Stimulated activated CD4-positive, alpha-beta T cell treated with anti-CD3 and anti-CD28 coated beads, Interleukin-4, amount 100 ng/mL, for 48 hours (primary cell): ENCODE measurements at regions not wholly inside any gene's neighbourhood (a gene's known extent, or its start where the extent isn't known, plus 50 kb on each side); places are given as distances from the start of the nearest gene placed in this dataset.
"Not testable (repeated sequence)": the region's sequence is repeated elsewhere in the genome, so short reads cannot be mapped to it uniquely, and the experiment has no call there.

ENCODE experiments used
- DNase-seq, 2 donors: peaks; one replicate each; pipeline ENCODE4 v3.0.0-alpha.2; 2020; ENCODE audit warnings: low read depth in 2 of 2

DNA sequence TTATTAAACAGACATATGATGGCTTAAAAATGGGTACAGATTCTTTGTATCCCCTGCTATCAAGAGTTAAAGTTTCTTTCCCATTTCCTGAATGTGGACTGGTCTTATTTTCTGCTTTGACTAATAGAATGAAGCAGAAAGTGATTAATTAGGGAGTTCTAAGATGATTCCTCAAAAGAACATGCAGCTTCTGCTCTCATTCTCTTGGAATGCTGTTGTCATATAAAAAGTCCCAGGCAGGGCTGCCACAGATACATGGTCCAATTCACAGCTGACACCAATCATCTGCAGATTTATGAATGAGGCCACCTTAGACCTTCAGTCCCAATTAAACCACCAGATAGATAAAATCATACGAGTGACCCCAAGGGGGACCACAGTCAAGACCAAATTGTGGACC is 844.5 kb upstream of the RAG2 start:
- DNase-seq, result no peak

DNA sequence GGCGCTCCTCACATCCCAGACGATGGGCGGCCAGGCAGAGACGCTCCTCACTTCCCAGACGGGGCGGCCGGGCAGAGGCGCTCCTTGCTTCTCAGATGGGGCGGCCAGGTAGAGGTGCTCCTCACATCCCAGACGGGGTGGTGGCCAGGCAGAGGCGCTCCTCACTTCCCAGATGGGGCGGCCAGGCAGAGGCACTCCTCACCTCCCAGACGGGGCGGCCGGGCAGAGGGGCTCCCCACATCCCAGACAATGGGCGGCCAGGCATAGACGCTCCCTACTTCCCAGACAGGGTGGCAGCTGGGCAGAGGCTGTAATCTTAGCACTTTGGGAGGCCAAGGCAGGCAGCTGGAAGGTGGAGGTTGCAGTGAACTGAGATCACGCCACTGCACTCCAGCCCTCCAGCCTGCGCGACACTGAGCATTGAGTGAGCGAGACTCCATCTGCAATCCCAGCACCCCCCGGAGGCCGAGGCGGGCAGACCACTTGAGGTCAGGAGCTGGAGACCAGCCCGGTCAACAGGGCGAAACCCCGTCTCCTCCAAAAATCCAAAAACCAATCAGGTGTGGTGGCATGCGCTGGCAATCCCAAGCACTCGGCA is 833.7 kb upstream of the RAG2 start:
- not testable (repeated sequence) for DNase-seq

DNA sequence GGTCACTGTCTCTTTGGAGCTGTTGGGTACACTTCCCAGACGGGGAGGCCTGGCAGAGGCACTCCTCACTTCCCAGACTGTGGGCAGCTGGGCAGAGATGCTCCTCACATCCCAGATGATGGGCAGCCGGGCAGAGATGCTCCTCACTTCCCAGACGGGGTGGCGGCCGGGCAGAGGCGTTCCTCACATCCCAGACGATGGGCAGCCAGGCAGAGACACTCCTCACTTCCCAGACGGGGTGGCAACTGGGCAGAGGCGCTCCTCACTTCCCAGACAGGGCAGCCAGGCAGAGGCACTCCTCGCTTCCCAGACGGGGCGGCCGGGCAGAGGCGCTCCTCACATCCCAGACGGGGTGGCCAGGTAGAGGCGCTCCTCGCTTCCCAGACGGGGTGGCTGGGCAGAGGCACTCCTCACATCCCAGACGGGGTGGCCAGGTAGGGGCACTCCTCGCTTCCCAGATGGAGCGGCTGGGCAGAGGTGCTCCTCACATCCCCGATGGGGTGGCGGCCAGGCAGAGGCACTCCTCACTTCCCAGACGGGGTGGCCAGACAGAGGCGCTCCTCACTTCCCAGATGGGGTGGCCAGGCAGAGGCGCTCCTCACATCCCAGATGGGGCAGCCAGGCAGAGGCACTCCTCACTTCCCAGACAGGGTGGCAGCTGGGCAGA is 833.1 kb upstream of the RAG2 start:
- not testable (repeated sequence) for DNase-seq

DNA sequence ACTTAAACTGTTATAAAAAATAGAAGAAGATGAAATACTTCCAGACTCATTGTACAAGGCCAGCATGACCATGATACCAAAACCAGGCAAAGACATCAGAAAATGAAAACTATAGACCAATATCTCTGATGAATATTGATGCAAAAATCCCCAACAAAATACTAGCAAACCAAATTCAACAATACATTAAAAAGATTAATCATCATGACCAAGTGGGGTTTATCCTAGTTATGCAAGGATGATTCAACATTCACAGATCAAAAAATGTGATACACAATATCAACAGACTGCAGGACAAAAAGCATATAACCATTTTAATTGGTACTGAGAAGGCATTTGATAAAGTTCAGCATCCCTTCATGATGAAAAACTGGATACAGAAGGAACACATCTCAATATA is 824.5 kb upstream of the RAG2 start:
- DNase-seq, result no peak

DNA sequence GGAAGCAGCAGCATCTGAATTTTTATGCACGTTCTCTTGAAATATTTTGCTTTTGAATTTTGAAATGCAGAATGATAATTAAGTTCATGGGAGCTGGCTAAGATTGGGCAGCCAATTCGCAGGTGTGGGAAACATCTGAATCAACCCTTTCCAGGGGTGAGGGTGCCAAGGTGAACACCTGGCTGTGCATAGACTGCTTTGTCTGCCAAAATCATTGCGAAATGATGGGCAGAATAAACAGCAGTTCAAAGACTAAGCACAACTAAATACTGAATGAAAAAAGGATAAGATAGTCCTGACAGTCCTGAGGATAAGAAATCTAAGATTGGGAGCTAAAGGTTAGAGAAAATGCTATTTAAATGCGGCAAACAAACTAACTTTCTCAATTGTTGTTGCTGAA is 813.3 kb upstream of the RAG2 start:
- DNase-seq, result no peak

DNA sequence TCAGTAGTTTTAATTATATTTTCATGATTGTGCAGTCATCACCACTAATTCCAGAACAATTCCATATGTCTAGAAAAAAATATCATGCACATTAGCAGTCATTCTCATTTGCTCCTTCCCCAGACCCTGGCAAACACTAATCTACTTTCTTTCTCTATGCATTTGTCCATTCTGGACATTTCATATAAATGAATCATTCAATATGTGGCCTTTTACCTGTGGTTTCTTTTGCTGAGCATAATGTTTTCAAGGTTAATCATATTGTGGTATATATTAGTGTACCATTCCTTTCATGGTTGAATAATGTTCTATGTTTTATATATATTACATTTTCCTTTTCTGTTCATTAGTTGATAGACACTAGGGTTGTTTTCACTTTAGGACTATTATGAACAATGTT is 811.1 kb upstream of the RAG2 start:
- DNase-seq, result no peak

DNA sequence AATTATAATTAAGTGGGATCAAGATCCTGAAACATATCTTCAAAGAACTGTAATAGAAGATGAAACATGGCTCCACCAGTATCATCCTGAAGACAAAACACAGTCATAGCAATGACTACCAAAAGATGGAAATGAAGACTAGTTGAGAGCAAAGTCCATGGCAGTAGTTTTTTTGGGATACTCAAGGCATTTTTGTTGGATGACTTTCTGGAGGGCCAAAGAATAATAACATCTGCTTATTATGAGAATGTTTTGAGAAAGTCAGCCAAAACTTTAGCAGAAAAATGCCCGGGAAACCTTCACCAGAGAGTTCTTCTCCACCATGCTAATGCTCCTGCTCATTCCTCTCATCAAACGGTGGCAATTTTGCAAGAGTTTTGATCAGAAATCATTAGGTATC is 809.4 kb upstream of the RAG2 start:
- DNase-seq, result no peak

DNA sequence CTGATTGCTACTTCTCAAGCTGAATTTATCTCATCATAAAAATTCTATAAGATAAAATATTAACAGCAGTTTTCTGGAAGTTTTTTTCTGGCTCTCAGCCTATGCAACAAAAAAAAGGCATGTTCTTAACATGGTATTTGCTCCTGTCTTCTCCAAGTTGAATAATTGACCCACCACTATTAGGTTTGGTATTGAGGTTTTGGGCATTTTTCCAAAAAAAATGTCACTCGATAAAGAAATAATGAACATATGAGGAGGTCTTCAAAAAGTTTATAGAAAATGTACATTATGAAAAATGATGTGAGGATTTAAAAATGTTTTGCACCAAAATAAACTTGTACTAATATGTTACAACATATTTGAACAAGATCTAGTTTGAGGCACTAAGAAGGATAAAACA is 808.6 kb upstream of the RAG2 start:
- DNase-seq, result no peak

DNA sequence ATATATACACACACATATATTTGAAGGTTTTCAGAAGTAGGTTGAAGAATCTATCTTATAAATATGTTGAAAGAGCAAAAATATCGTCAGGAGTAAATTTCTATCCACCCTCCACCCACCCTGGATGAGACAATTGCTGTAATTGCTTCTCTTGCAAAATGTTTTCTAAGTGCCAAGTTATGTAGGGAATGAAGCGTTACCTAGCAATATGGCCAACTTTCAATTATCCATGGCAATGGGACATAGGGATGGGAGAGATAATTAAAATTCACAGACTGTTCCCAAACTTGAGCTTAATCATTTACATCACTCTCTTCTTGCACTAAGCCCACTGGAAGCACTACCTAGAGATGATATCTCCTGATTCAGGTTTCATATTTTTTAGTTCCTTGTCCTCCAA is 806.2 kb upstream of the RAG2 start:
- no peak for DNase-seq

DNA sequence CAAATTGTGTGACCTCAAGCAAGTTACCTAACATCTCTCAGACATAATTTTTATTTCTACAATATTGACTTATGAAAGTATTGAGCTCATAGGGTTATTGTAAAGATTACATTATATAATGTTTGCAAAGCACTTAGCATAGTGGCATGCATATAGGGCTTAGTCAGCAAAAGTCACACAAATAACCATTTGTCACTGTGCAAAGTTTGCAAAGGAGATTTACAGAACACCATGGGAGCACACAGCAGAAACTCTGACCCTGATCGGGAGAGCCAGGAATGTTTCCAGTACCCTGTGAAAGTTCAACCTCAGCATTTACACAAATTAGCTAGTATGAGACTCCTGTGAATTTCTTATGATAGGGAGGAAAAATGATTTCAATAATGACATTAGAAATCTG is 804.6 kb upstream of the RAG2 start:
- no peak for DNase-seq

DNA sequence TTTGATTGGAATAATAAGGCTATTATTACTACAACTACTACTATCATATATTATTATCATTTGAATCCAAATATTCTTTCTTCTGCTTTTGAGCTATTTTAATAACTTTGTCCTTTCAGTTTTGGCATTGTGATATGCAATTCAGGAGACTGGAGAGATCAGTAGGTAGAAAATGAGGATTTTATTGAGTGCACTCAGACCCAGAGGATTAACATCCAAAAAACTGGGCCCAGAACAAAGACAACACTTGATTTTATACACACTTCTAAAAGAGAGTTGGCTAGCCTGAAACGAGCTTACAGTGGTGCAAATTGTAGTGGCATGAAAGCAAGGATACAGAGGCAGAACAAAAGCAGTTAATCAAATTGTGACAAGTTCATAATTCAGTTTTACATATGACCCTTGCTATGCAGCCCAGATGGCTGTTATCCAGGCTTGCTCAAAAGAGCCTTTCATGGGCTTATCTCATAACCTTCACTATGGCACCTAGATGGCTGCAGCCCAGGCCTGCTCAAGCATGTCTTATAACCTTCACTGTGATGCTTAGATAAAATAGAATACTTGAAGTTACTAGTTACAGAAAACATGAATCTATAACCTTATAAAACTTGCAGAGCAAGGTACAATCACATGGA is 796.3 kb upstream of the RAG2 start:
- no peak for DNase-seq

DNA sequence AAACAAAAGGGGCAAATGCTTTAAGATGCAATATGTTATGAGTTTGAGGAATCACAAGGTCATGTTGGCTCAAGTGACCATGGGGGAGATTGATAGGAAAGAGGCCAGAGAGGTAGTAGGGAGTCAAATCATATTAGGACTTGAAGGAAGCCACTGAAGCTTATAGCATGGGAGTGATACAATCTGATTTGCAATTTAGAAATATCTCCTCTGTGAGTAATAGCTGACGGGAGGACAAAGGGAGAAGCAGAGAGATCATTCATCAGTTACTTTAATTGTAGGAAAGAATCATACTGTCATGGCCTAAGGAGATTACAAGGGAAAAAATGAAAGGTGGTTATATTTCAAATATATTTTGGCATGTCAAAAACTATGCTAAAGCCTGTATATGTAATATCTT is 793.6 kb upstream of the RAG2 start:
- no peak for DNase-seq

DNA sequence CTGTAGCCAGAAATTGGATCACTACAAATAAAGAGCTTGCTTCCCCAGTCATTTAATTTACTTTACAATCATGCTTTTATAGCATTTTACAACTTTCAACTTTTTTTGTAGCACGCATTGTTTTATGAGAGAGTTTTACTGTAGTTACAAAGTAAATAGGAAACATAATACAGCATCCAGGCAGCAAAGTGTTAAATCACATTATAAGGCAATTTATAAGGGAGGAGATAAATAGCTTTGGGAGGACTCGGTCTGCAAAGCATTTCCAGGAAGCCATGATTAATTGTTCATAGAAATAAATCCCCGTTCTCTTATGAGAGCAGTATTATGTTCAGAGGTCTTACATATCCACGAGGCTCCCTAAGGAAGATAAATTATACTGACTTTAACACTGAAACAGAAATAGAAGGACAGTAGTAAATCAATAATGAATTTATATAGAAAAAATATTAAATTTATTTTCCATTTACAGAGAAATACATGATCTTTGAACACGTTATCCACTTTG is 792.6 kb upstream of the RAG2 start:
- no peak for DNase-seq

DNA sequence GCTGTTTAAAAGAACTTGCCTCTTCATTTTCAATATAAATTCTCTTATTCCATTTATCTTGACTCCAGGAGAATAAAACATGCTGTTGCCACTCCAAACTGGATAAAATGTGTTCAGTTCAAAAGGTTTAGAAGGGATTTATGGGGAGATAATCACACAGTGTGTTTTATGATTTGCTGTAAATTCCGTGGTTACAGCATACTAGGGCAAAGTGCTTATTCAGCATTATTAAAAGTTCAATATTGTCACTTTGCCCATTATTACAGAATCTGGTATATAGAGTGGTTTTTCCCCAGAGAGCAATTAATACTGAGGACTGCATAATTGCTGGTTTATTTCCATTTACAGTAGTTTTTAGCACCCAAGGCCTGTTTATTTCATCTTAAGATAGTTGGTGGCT is 780.9 kb upstream of the RAG2 start:
- no peak for DNase-seq

DNA sequence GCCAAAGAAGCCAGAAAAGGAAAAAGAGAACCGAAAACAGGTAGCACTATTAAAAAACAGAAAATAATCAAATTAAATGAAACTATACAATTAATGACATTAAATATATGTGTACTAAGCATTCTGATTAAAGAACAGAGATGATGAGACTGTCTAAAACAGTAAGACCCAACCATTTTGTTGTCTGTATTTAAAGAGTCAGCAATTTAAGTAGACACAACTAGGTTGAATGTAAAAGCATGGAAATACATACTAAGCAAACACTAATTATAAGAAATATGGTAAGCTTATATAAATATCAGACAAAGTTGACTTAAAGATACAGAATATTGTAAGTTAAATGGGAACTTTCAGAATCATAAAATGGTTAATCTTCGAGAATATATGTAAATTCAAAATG is 774.6 kb upstream of the RAG2 start:
- DNase-seq, result no peak

DNA sequence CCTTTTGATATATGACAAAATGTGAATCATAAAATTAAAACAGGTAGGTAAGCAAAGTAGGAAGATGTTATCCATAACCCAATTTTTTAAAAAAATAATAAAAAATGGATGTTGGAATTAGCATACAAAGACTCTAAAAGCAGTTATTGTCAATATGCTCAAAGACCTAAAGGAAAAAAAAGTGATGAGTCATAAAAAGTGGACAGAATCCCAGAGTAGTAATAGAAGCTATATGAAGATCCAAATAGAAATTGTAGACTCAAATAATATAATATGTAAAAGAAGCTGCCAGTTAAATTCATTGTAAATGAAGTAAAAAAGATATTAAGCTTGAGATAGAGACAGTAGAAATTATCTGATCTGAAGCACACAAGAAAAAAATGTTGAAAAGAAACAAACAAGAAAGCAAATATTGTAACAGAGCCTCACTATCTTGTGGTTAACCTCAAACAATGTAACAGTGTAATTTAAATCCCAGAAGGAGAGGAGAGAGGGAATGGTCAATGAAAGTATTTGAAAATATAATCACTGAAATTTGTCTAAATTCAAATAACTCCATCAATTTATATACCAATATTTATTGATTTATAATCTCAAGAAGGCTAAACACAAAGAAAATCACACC is 773.4 kb upstream of the RAG2 start:
- no peak for DNase-seq

DNA sequence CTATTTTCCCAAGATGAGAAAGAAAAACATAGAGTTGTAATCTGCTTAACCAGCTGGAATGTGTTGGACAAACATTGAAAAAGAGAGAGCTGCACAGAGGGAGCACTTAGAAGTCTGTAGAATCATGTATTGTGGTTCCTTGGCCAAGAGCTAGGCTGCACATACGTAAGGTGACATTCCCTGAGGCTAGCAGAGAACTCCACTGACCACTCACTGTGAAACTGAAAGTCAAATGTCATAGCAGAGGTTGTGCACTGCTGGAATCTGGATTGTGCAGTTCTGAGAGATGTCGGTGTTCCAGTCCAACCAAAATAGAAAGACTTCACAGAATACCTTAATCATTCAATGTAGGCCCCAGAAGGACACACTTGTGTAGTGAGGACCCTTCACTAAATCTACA is 772.8 kb upstream of the RAG2 start:
- no peak for DNase-seq

DNA sequence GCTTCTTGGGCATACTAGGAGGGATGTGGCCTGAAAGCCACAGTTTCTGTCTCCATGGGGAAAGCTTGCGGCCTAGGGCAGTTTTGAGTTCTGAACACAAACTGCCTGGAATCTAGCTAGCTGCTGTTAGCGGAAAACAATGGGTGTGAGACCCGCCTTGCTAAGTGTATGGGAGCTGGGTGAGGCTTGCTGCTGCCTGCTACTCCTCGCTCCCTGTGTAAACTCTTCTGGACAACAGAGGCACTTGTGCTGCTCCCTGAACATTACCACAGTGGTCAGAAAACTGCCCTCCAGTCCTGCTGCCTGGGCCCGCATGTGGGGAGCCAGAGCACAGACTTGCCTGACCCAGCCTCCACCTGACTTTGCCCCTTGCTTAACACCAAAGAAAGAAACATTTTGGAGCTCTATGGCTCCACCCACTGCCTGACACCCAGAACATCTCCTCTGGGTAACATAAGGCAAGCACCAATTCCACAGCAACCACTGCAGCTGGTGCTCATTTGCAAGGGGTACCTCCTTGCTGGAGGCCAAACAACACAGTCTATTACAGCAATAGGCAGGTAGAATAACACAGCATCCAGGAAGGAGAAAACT is 766.3 kb upstream of the RAG2 start:
- no peak for DNase-seq

DNA sequence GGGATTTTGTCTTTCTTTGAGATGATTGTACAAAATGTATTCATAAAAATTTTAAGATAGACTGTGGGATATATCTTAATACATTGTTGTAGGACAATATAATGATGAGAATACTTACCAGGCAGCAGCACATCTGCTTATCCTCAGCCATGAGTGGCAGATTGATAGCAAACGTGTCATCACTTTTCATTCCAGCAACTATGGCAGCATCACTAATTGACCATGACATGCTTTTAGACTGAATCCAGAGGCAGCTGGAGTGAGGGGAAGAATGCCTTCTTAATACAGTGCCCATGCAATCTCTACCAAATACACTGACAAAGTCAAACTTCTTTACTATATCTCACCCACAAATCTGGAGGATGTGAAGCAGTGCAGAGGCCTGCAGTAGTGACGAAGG is 755.2 kb upstream of the RAG2 start:
- DNase-seq, result no peak

DNA sequence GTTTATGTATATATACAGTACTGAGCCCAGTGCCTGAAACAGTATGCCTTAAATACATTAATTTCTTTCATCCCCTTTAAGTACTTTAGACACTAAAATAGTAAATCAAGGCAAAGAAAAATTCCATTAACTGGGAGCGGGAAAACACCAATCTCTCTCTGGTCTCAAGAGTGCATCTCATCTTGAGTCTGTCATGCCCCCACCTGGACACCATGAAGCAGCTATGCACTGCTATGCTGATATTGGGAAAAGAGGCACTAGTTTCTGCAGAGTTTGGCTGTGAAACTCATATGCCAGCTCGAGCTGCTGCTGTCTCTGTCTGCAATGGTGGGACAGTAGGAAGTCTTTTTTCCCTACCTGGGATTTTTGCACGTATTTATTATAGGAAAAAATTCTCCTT is 754.4 kb upstream of the RAG2 start:
- no peak for DNase-seq

DNA sequence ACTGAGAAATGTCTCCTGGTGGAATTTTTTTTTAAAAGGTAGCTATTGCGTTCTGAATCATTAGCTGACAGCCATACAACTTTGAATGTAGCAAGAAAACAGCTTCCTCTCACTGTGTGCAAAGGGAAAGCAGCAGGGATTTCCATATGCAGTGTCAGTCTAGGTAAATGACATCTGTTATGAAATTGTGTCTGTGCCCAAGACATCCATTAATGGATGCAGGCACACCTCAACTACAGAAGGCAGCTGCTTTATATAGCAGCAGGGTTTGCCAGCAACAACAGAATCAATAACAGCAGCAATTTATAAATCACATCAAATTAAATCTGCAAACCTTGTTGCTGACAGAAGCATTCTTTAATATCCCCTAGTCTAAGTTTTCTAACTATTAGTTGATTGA is 745.3 kb upstream of the RAG2 start:
- no peak for DNase-seq

DNA sequence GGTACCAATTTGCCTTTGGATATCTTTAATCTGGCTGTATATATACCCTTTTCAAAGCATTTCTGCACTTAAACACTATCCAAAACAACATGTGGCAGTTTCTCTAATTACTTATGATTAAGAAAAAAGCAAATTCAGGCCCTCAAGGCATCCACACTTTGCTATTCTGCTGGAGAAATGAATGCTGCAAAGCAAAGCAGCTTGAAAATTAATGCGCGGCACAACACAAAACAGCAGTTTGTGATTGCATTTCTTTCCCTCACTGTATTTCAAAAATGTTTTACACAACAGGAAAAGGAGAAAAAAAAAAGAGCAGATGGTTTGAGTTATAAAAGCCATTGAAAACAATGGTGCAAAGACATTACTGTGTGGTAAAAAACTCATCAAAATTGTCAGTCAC is 738.4 kb upstream of the RAG2 start:
- DNase-seq, result no peak

DNA sequence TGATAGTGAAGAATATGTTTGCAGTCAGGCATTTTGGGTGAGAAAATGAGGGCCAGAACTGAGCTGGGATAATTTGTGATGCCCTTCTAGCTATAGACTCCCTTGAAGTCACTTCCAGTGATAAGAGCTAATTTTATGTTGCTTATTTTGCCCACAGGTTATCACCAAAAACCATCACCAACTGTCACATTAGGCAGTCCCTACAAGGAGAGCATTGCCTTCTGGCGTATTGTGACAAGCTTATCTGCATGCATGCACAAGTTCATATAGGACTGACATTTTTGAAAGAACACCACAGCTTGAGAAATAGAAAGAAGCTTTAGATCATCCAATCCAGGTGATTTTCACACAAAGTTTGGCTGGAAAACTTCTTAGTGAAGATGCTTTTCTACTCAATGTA is 735.3 kb upstream of the RAG2 start:
- DNase-seq, result no peak
